Kidney epithelial cell (primary cell): ENCODE measurements at regions not wholly inside any gene's neighbourhood (a gene's known extent, or its start where the extent isn't known, plus 50 kb on each side); places are given as distances from the start of the nearest gene placed in this dataset.

Experiments
- DNase-seq: peaks from one replicate; pipeline ENCODE4 v3.0.0-alpha.2; 2010; ENCODE audit warnings: low read depth
- H3K27me3 ChIP-seq: 2 replicates; pipeline ENCODE4 v1.6.0; 2011; ENCODE audit warnings: low read length; ENCODE audit not compliant: control insufficient read depth, insufficient read depth
- H3K36me3 ChIP-seq: 2 replicates; pipeline ENCODE4 v1.5.1; 2011; ENCODE audit warnings: low read length; ENCODE audit not compliant: control insufficient read depth, insufficient read depth
- H3K4me3 ChIP-seq: 2 replicates; pipeline ENCODE4 v1.5.1; 2011; ENCODE audit warnings: low read depth, mild to moderate bottlenecking, control low read depth, low read length
- TF ChIP-seq, protein P1 (sequence below): IDR thresholded peaks from 2 replicates; pipeline ENCODE4 v1.5.1; 2011; ENCODE audit warnings: mild to moderate bottlenecking, moderate library complexity, low read length, control low read depth, inconsistent platforms; ENCODE audit not compliant: insufficient read depth, poor library complexity, severe bottlenecking

DNA sequence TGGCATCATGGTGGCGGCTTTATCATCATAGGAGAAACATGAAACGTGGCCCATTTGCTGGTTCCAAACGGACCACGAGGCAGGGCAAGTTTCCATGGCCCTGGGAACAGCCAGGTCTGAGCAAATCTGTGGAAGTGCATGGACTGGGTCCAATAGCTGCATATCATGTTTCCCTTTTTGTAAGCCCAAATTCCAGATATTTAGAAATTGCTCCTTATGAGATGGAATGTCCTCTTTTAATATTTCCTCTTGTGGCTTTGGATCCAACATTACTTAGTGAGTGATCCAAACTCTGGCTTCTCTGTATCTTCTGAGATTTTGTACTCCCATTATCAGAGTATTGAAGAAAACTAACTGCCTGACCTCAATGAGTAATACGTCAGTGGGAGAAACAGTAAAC is 79.8 kb upstream of the FBXL7 start:
- TF ChIP-seq, protein P1, sequence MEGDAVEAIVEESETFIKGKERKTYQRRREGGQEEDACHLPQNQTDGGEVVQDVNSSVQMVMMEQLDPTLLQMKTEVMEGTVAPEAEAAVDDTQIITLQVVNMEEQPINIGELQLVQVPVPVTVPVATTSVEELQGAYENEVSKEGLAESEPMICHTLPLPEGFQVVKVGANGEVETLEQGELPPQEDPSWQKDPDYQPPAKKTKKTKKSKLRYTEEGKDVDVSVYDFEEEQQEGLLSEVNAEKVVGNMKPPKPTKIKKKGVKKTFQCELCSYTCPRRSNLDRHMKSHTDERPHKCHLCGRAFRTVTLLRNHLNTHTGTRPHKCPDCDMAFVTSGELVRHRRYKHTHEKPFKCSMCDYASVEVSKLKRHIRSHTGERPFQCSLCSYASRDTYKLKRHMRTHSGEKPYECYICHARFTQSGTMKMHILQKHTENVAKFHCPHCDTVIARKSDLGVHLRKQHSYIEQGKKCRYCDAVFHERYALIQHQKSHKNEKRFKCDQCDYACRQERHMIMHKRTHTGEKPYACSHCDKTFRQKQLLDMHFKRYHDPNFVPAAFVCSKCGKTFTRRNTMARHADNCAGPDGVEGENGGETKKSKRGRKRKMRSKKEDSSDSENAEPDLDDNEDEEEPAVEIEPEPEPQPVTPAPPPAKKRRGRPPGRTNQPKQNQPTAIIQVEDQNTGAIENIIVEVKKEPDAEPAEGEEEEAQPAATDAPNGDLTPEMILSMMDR: no peak
- Histone ChIP-seq H3K4me3 (no peak overlapping the region), H3K36me3 (no peaks in the 10 kb centered on the region), H3K27me3 (no peaks in the 10 kb centered on the region)
- no peak for DNase-seq

DNA sequence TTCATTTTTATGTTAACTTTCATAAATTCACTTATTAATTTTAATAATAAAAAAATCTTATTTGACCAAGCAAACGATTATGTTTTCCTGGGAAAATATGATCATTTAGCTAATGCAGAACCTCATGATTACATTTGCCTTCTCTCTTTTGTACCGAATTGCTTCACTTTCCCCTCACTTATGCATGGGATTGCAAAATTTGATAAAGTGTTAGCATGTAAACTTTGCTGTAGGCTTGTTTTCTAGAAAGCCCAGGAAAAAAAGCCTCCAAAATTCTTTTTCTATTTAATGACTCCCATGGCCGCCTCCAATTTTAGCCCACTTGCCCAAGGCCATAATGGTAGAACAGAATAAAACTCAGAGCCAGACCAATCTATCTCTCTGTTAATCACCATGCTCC is 82.8 kb upstream of the FBXL7 start:
- Histone ChIP-seq H3K27me3 (no peaks in the 10 kb centered on the region), H3K4me3 (no peak overlapping the region), H3K36me3 (no peaks in the 10 kb centered on the region)
- no peak for DNase-seq
- TF ChIP-seq, protein P1: no peak

DNA sequence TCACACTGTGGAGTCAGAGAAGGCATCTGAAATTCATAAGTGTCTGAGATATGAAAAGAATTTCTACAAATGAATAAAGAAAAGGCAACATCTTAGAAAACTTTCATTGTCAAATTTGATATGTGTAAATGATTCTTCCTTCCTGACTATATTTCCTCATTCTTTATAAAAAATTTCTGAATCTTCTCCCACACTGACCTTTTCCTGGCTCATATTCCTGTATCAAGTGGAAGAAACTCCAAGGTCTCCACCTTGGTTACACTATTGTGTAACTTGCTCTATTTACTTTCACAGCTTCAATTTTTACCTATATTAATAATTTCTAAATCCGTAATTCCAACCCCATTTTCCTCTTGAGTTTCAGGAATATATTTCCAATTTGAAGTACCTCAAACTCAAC is 93.5 kb upstream of the FBXL7 start:
- Histone ChIP-seq H3K27me3 (no peaks in the 10 kb centered on the region), H3K36me3 (no peaks in the 10 kb centered on the region), H3K4me3 (no peak overlapping the region)
- TF ChIP-seq, protein P1: no peak
- DNase-seq: no peak

DNA sequence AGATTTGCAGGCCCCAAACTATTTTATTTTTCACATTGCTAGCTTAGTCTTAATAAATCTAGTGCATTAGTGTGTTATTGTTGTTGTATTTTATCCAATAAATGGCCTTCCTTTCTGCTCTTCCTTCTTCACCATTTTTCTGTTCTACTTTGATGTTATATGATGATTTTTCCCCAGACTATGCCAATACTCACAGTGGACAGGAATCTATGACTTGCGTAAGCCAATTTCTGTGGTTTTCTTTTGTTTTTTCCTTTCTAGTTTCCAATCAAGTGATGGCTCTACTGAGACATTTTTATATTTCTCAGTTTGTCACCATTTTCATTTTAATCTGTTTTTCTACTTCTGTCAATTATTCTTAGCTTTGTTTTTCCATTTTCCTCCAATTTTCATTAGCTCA is 106.8 kb upstream of the FBXL7 start:
- no peak overlapping the region for H3K4me3 ChIP-seq
- no peak for DNase-seq
- TF ChIP-seq, protein P1: no peak
- no peaks in the 10 kb centered on the region for H3K36me3 ChIP-seq
- H3K27me3 ChIP-seq: no peaks in the 10 kb centered on the region

DNA sequence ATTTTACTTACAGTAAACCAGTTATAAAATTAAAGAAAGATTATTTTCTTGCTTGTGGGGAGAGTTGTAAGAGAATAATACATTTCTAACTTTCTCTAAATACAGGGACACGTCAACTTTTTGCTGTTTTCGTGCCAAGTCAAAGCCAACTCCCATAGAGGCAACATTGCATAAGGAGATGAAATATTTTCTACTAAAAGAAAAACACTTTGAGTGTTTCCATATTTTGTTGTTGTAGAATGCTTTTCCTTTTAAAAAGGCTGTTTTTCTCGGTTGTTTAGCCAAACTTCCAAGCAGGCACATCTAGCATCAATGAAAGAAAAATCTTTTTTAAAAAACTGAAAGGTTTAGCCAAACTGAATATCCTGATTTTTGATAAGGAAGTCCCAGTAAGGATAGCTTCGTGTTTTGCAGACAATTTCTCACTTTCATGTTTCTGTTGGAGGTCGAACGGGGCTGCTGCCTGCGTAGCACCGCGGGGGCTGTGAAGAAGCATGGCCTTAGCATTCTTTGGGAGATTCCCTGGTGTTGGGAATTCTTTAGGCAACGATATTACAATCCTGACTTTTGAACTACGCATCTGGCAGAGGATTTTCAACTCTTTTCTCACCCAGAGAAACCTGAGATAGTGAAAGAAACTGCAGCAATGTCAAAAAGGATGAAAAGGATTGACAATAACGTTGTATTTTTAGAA is 108.1 kb upstream of the FBXL7 start:
- Histone ChIP-seq H3K36me3 (no peaks in the 10 kb centered on the region), H3K27me3 (no peaks in the 10 kb centered on the region), H3K4me3 (no peak overlapping the region)
- no peak for DNase-seq
- TF ChIP-seq, protein P1: no peak

DNA sequence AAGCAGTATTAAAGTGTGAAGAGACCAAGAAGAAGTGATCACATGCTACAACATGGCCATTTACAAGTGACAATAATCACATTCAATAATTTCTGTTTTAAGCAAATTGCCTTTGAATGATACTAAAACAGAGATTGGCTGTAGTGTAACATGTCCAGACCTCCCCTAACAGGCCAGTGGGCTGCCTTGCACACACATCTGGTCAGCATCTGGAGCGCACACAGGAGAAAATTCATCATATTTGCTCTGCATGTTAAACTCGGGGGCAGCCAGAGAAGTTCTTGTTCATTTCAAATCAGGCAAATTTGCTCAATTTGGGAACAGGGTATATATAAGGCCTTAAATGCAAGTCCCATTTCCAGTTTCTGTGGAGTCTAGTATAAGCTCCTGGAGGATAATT is 111.1 kb upstream of the FBXL7 start:
- DNase-seq: no peak

More for the DNA sequence above, 111.1 kb upstream of the FBXL7 start:
- TF ChIP-seq, protein P1: no peak
- Histone ChIP-seq H3K36me3 (no peaks in the 10 kb centered on the region), H3K4me3 (no peak overlapping the region), H3K27me3 (no peaks in the 10 kb centered on the region)
